Liver (tissue), 7 donors: ENCODE measurements at regions not wholly inside any gene's neighbourhood (a gene's known extent, or its start where the extent isn't known, plus 50 kb on each side); places are given as distances from the start of the nearest gene placed in this dataset.

Source experiments
- DNase-seq: peaks from one replicate; pipeline ENCODE4 v3.0.0-alpha.2; 2017; ENCODE audit warnings: low spot score
- H3K27ac ChIP-seq, 2 donors: one replicate each; pipeline ENCODE4 v1.7.0; 2013; ENCODE audit warnings: inconsistent platforms in 2 of 2, low read length in 2 of 2, control low read depth in 1 of 2, low read depth in 1 of 2, mild to moderate bottlenecking in 1 of 2
- H3K27me3 ChIP-seq, 4 donors: one replicate each; pipeline versions ENCODE4 v1.6.1 to v1.7.0; 2013; ENCODE audit warnings: low read length in 3 of 4, inconsistent platforms in 1 of 4, mild to moderate bottlenecking in 1 of 4, moderate library complexity in 1 of 4; ENCODE audit not compliant: control insufficient read depth in 4 of 4, insufficient read depth in 4 of 4
- H3K36me3 ChIP-seq, 4 donors: one replicate each; pipeline versions ENCODE4 v1.6.1 to v1.7.0; 2013; ENCODE audit warnings: low read length in 3 of 4, mild to moderate bottlenecking in 3 of 4, low read depth in 1 of 4, moderate library complexity in 1 of 4; ENCODE audit not compliant: control insufficient read depth in 4 of 4, insufficient read depth in 3 of 4
- H3K4me1 ChIP-seq, 4 donors: one replicate each; pipeline versions ENCODE4 v1.6.1 to v1.7.0; 2013; ENCODE audit warnings: low read length in 3 of 4, mild to moderate bottlenecking in 3 of 4, moderate library complexity in 1 of 4; ENCODE audit not compliant: control insufficient read depth in 4 of 4, insufficient read depth in 4 of 4
- H3K4me3 ChIP-seq, 3 donors: one replicate each; pipeline versions ENCODE4 v1.6.1 to v1.7.0; 2013; ENCODE audit warnings: low read length in 3 of 3, control low read depth in 1 of 3, low read depth in 1 of 3, mild to moderate bottlenecking in 1 of 3
- H3K9ac ChIP-seq, 2 donors: one replicate each; pipeline ENCODE4 v1.7.0; 2013; ENCODE audit warnings: low read length in 2 of 2, mild to moderate bottlenecking in 2 of 2, moderate library complexity in 2 of 2, control low read depth in 1 of 2, low read depth in 1 of 2
- H3K9me3 ChIP-seq, 4 donors: one replicate each; pipeline versions ENCODE4 v1.6.1 to v1.7.0; 2013; ENCODE audit warnings: low read length in 3 of 4; ENCODE audit not compliant: control insufficient read depth in 4 of 4
- EGR1 ChIP-seq, 2 donors: IDR thresholded peaks; 2 replicates each; pipeline ENCODE4 v1.6.1; 2016 to 2018; ENCODE audit warnings: antibody characterized with exemption in 2 of 2, low read depth in 2 of 2
- FOXA1 ChIP-seq: IDR thresholded peaks from 2 replicates; pipeline ENCODE4 v1.6.1; 2016; ENCODE audit warnings: antibody characterized with exemption
- FOXA2 ChIP-seq: IDR thresholded peaks from 2 replicates; pipeline ENCODE4 v1.6.1; 2016; ENCODE audit warnings: antibody characterized with exemption
- GABPA ChIP-seq, 2 donors: IDR thresholded peaks in 1 of 2; conservative IDR thresholded peaks in 1 of 2; 2 replicates each; pipeline ENCODE4 v1.6.1; 2016; ENCODE audit warnings: antibody characterized with exemption in 2 of 2, mild to moderate bottlenecking in 1 of 2, moderate library complexity in 1 of 2
- HNF4A ChIP-seq, 2 donors: conservative IDR thresholded peaks; 2 replicates each; pipeline ENCODE4 v1.6.1; 2016; ENCODE audit warnings: antibody characterized with exemption in 2 of 2, mild to moderate bottlenecking in 2 of 2
- HNF4G ChIP-seq: IDR thresholded peaks from 2 replicates; pipeline ENCODE4 v1.6.1; 2016; ENCODE audit warnings: antibody characterized with exemption
- JUND ChIP-seq, 2 donors: IDR thresholded peaks; 2 replicates each; pipeline ENCODE4 v1.6.1; 2016; ENCODE audit warnings: antibody characterized with exemption in 2 of 2
- NR2F2 ChIP-seq: IDR thresholded peaks from 2 replicates; pipeline ENCODE4 v1.6.1; 2016; ENCODE audit warnings: antibody characterized with exemption
- RAD21 ChIP-seq, 2 donors: IDR thresholded peaks; 2 replicates each; pipeline ENCODE4 v1.6.1; 2016; ENCODE audit warnings: antibody characterized with exemption in 2 of 2, mild to moderate bottlenecking in 2 of 2
- TAF1 ChIP-seq: conservative IDR thresholded peaks from 2 replicates; pipeline ENCODE4 v1.6.1; 2016; ENCODE audit warnings: antibody characterized with exemption, mild to moderate bottlenecking
- YY1 ChIP-seq: IDR thresholded peaks from 2 replicates; pipeline ENCODE4 v1.6.1; 2016; ENCODE audit warnings: antibody characterized with exemption, mild to moderate bottlenecking
- TF ChIP-seq, protein P1 (sequence below): fragments of 150-350 bp; IDR thresholded peaks from 2 replicates; pipeline ENCODE4 v1.5.1; 2017; ENCODE audit warnings: improper control_type of control experiment, low read depth, low read length; ENCODE audit not compliant: missing input control
- TF ChIP-seq, protein P2 (sequence below): IDR thresholded peaks from 2 replicates; pipeline ENCODE4 v1.6.1; 2016; ENCODE audit warnings: antibody characterized with exemption, mild to moderate bottlenecking
- TF ChIP-seq, protein P3 (sequence below): IDR thresholded peaks from 2 replicates; pipeline ENCODE4 v1.6.1; 2016; ENCODE audit warnings: antibody characterized with exemption
- TF ChIP-seq, protein P4 (sequence below): IDR thresholded peaks from 2 replicates; pipeline ENCODE4 v1.6.1; 2016; ENCODE audit warnings: antibody characterized with exemption
- TF ChIP-seq, protein P5 (sequence below): IDR thresholded peaks from 2 replicates; pipeline ENCODE4 v1.6.1; 2016; ENCODE audit warnings: antibody characterized with exemption
- donor health status: healthy.
- donor health status: healthy.
- donor health status: healthy.
- donor health status: healthy.

DNA sequence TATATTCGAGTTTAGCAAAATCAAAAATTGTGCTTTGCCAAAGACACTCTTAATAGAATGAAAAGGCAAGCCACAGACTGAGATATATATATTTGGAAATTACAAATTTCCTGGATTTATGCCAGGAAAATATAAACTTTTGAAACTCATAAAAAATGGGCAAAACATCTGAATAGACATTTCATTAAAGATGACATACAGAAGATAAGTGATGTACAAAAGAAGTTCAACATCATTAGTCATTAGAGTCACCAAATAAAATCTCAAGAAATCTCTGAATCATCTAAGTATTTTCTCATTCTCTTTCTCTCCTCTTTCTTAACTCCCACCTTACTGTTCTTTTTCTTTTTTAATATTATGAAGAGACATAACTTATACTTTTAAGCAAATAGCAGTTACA, 921.1 kb downstream of the DSC3 start (continued):
- TF ChIP-seq, protein P1, sequence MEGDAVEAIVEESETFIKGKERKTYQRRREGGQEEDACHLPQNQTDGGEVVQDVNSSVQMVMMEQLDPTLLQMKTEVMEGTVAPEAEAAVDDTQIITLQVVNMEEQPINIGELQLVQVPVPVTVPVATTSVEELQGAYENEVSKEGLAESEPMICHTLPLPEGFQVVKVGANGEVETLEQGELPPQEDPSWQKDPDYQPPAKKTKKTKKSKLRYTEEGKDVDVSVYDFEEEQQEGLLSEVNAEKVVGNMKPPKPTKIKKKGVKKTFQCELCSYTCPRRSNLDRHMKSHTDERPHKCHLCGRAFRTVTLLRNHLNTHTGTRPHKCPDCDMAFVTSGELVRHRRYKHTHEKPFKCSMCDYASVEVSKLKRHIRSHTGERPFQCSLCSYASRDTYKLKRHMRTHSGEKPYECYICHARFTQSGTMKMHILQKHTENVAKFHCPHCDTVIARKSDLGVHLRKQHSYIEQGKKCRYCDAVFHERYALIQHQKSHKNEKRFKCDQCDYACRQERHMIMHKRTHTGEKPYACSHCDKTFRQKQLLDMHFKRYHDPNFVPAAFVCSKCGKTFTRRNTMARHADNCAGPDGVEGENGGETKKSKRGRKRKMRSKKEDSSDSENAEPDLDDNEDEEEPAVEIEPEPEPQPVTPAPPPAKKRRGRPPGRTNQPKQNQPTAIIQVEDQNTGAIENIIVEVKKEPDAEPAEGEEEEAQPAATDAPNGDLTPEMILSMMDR, result no peak

DNA sequence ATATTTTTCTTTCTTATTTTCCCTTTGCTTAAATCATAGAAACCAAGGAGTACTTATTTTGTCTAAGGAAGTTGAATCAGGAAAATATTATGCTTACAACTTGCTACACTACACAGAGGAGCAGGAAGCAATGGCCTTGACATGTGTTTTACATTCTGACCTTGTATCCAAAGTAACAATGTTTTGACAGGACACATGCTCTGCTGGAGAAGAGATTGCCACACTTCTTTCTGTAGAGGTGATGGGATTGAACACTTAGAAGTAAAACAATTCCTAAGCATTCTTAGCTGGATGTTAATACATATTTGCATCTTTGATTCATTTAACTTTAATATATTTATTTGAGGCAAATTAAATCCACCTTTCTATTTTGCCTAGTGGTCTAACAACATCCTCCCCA, 929.1 kb downstream of the DSC3 start:
- no peak overlapping the region for H3K4me3 ChIP-seq
- no peaks in the 10 kb centered on the region for H3K27me3 ChIP-seq
- no peaks in the 10 kb centered on the region for H3K9me3 ChIP-seq
- H3K9ac ChIP-seq, result no peak overlapping the region
- no peak for DNase-seq
- TF ChIP-seq HNF4A (conservative IDR thresholded peaks at IDR 0.05) (no peak), FOXA1 (no peak), NR2F2 (no peak), GABPA (IDR thresholded peaks at IDR 0.05 in 1 of 2, conservative IDR thresholded peaks at IDR 0.05 in 1 of 2) (no peak), YY1 (no peak), HNF4G (no peak), FOXA2 (no peak), JUND (IDR thresholded peaks at IDR 0.05) (no peak), TAF1 (no peak), EGR1 (IDR thresholded peaks at IDR 0.05; ENCODE audit: low read depth in 2 of 2) (no peak), RAD21 (IDR thresholded peaks at IDR 0.05) (no peak)
- TF ChIP-seq, protein P2, sequence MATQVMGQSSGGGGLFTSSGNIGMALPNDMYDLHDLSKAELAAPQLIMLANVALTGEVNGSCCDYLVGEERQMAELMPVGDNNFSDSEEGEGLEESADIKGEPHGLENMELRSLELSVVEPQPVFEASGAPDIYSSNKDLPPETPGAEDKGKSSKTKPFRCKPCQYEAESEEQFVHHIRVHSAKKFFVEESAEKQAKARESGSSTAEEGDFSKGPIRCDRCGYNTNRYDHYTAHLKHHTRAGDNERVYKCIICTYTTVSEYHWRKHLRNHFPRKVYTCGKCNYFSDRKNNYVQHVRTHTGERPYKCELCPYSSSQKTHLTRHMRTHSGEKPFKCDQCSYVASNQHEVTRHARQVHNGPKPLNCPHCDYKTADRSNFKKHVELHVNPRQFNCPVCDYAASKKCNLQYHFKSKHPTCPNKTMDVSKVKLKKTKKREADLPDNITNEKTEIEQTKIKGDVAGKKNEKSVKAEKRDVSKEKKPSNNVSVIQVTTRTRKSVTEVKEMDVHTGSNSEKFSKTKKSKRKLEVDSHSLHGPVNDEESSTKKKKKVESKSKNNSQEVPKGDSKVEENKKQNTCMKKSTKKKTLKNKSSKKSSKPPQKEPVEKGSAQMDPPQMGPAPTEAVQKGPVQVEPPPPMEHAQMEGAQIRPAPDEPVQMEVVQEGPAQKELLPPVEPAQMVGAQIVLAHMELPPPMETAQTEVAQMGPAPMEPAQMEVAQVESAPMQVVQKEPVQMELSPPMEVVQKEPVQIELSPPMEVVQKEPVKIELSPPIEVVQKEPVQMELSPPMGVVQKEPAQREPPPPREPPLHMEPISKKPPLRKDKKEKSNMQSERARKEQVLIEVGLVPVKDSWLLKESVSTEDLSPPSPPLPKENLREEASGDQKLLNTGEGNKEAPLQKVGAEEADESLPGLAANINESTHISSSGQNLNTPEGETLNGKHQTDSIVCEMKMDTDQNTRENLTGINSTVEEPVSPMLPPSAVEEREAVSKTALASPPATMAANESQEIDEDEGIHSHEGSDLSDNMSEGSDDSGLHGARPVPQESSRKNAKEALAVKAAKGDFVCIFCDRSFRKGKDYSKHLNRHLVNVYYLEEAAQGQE, result no peak
- TF ChIP-seq, protein P3, sequence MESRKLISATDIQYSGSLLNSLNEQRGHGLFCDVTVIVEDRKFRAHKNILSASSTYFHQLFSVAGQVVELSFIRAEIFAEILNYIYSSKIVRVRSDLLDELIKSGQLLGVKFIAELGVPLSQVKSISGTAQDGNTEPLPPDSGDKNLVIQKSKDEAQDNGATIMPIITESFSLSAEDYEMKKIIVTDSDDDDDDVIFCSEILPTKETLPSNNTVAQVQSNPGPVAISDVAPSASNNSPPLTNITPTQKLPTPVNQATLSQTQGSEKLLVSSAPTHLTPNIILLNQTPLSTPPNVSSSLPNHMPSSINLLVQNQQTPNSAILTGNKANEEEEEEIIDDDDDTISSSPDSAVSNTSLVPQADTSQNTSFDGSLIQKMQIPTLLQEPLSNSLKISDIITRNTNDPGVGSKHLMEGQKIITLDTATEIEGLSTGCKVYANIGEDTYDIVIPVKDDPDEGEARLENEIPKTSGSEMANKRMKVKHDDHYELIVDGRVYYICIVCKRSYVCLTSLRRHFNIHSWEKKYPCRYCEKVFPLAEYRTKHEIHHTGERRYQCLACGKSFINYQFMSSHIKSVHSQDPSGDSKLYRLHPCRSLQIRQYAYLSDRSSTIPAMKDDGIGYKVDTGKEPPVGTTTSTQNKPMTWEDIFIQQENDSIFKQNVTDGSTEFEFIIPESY, result no peak
- TF ChIP-seq, protein P4, sequence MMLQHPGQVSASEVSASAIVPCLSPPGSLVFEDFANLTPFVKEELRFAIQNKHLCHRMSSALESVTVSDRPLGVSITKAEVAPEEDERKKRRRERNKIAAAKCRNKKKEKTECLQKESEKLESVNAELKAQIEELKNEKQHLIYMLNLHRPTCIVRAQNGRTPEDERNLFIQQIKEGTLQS, result no peak
- TF ChIP-seq, protein P5, sequence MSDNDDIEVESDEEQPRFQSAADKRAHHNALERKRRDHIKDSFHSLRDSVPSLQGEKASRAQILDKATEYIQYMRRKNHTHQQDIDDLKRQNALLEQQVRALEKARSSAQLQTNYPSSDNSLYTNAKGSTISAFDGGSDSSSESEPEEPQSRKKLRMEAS, result no peak
- no peaks in the 10 kb centered on the region for H3K4me1 ChIP-seq
- no peaks in the 10 kb centered on the region for H3K36me3 ChIP-seq
- no peak overlapping the region for H3K27ac ChIP-seq
